ENCODE measurements at regions not wholly inside any gene's neighbourhood (a gene's known extent, or its start where the extent isn't known, plus 50 kb on each side); places are given as distances from the start of the nearest gene placed in this dataset.

GRCh38 chr5:107272509-107272908 lies 398.2 kb downstream of the EFNA5 start:
- no peak for TF ChIP-seq CTCF (conservative IDR thresholded peaks at IDR 0.05; ENCODE audit: low read depth, low read length)
- no peak for TF ChIP-seq USF2 (IDR thresholded peaks at IDR 0.05; ENCODE audit: low read depth, low read length)
- TF ChIP-seq POLR2A (IDR thresholded peaks at IDR 0.05; ENCODE audit: low read depth, low read length): no peak
- no peak for TF ChIP-seq CEBPB (IDR thresholded peaks at IDR 0.05; ENCODE audit: low read depth, low read length)
- TF ChIP-seq SMC3 (IDR thresholded peaks at IDR 0.05; ENCODE audit: low read depth, low read length): no peak

Data from IMR-90 (cell line).